HepG2 (cell line): ENCODE measurements at regions not wholly inside any gene's neighbourhood (a gene's known extent, or its start where the extent isn't known, plus 50 kb on each side); places are given as distances from the start of the nearest gene placed in this dataset.

ENCODE experiments used
- CREM ChIP-seq, 2 experiments: sonication (generic) in 1 of 2; formaldehyde crosslinking in 1 of 2; IDR thresholded peaks; 2 replicates each; pipeline versions ENCODE4 v1.4.0 to v1.6.1; 2016 to 2020; ENCODE audit warnings: antibody characterized with exemption in 1 of 2, mild to moderate bottlenecking in 1 of 2, missing genetic modification reagents in 1 of 2
- CTCF ChIP-seq: sonication (generic); formaldehyde crosslinking; IDR thresholded peaks from 2 replicates; pipeline ENCODE4 v1.5.0; 2020; ENCODE audit warnings: mild to moderate bottlenecking, missing genetic modification reagents, moderate library complexity
- HMGXB4 ChIP-seq, 2 experiments: sonication (generic) in 1 of 2; formaldehyde crosslinking in 1 of 2; IDR thresholded peaks; 2 replicates each; pipeline versions ENCODE4 v1.4.0 to v1.6.1; 2018 to 2020; ENCODE audit warnings: missing genetic modification reagents in 2 of 2, borderline replicate concordance in 1 of 2, low read depth in 1 of 2, mild to moderate bottlenecking in 1 of 2, missing biosample characterization in 1 of 2
- MEF2D ChIP-seq: sonication (generic); formaldehyde crosslinking; IDR thresholded peaks from 2 replicates; pipeline ENCODE4 v1.5.1; 2020; ENCODE audit warnings: mild to moderate bottlenecking, missing genetic modification reagents
- TAF1 ChIP-seq: sonication (generic); formaldehyde crosslinking; IDR thresholded peaks from 2 replicates; pipeline ENCODE4 v1.4.0; 2020; ENCODE audit warnings: missing genetic modification reagents
- ZNF644 ChIP-seq: IDR thresholded peaks from 2 replicates; pipeline ENCODE4 v1.6.1; 2016; ENCODE audit warnings: low read depth
- TF ChIP-seq, protein P1 (sequence below): sonication (generic); formaldehyde crosslinking; IDR thresholded peaks from 2 replicates; pipeline ENCODE4 v1.8.1; 2023; ENCODE audit warnings: missing genetic modification reagents, mild to moderate bottlenecking, borderline replicate concordance
- TF ChIP-seq, protein P2 (sequence below): sonication (generic); formaldehyde crosslinking; IDR thresholded peaks from 2 replicates; pipeline ENCODE4 v1.5.0; 2020; ENCODE audit warnings: missing genetic modification reagents

DNA sequence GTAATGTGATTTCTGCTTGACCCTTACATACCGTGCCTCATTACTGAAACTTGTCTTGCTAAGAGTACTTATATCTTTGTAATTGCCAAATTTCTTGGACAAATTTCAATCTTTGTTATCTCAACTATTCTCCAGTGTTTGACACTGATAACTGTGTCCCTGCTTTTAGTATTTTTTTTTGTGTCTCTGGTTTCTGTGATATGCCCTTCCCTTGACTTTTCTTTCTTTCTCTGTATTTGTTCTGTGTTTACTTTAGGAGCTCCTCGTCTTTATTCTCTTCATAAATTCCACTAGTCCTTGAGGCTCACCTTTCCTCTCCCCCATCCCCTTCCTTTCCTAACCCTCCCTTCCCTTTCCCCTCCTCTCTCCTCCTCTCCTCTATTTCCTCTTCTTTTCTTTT, 123.7 kb upstream of the FBXL17 start:
- no peak for TF ChIP-seq CTCF (CRISPR knock-in tag)
- no peak for TF ChIP-seq ZNF644 (CRISPR knock-in tag)
- no peak for TF ChIP-seq MEF2D (CRISPR knock-in tag)
- TF ChIP-seq CREM (IDR thresholded peaks at IDR 0.05), result no peak
- no peak for TF ChIP-seq CREM (CRISPR knock-in tag; IDR thresholded peaks at IDR 0.05)
- no peak for TF ChIP-seq HMGXB4 (CRISPR knock-in tag; IDR thresholded peaks at IDR 0.05; ENCODE audit: borderline replicate concordance in 1 of 2, low read depth in 1 of 2)
- TF ChIP-seq TAF1 (CRISPR knock-in tag), result no peak
- TF ChIP-seq, protein P1, sequence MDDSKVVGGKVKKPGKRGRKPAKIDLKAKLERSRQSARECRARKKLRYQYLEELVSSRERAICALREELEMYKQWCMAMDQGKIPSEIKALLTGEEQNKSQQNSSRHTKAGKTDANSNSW (CRISPR knock-in tag), result no peak
- TF ChIP-seq, protein P2, sequence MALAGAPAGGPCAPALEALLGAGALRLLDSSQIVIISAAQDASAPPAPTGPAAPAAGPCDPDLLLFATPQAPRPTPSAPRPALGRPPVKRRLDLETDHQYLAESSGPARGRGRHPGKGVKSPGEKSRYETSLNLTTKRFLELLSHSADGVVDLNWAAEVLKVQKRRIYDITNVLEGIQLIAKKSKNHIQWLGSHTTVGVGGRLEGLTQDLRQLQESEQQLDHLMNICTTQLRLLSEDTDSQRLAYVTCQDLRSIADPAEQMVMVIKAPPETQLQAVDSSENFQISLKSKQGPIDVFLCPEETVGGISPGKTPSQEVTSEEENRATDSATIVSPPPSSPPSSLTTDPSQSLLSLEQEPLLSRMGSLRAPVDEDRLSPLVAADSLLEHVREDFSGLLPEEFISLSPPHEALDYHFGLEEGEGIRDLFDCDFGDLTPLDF, result no peak
